ENCODE measurements at regions not wholly inside any gene's neighbourhood (a gene's known extent, or its start where the extent isn't known, plus 50 kb on each side); places are given as distances from the start of the nearest gene placed in this dataset.

GRCh38 chr6:132140189-132140588, 189.0 kb upstream of the CCN2 start:
- TF ChIP-seq CTCF (IDR thresholded peaks at IDR 0.05; ENCODE audit: poor library complexity) (no peak), EZH2 (IDR thresholded peaks at IDR 0.05; ENCODE audit: borderline replicate concordance) (no peak), EZH2phosphoT487 (IDR thresholded peaks at IDR 0.05; ENCODE audit: low read depth, severe bottlenecking, unreplicated experiment) (no peak)
- Histone ChIP-seq H2AFZ (no peak overlapping the region), H4K20me1 (ENCODE audit: insufficient read depth, poor library complexity, severe bottlenecking) (no peaks in the 10 kb centered on the region), H3K9me2 (replicated peaks; ENCODE audit: insufficient read depth) (no peaks in the 10 kb centered on the region), H3K27me3 (no peaks in the 10 kb centered on the region), H3K27ac (no peak overlapping the region), H3K4me3 (no peak overlapping the region), H3K79me2 (no peaks in the 10 kb centered on the region), H3K9me3 (ENCODE audit: low read depth) (no peaks in the 10 kb centered on the region), H3K4me1 (ENCODE audit: insufficient read depth) (no peaks in the 10 kb centered on the region), H3K36me3 (replicated peaks; ENCODE audit: insufficient read depth, low read depth) (no peaks in the 10 kb centered on the region), H3K4me2 (no peak overlapping the region)
- DNase-seq (ENCODE audit: low spot score), result no peak
- WGBS (ENCODE audit: low lambda C conversion rate, missing lambda C conversion rate), result 97% methylated on average over 3 of the region's 3 CpGs

DNA sequence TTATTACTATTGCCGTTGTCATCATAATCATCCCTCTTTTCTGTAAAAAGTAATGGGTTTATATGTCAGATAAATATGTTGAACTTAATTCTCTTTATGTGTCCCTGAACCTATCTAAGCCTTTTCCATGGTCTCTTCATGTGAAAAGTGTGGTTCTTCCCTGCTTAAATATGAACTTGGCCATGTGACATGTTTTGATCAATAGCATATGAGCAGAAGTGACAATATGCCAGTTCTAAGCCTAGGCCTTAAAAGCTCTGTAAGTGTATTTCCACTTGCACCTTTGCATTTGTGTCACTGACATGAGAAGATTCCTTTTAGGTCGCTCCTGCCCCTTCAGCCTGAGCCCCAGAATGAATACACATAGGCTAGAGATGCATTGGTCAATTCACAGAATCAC, 188.4 kb upstream of the CCN2 start:
- Histone ChIP-seq H3K4me1 (ENCODE audit: insufficient read depth) (no peaks in the 10 kb centered on the region), H3K4me3 (no peak overlapping the region), H3K27ac (no peak overlapping the region), H4K20me1 (ENCODE audit: insufficient read depth, poor library complexity, severe bottlenecking) (no peaks in the 10 kb centered on the region), H2AFZ (no peak overlapping the region), H3K79me2 (no peaks in the 10 kb centered on the region), H3K36me3 (replicated peaks; ENCODE audit: insufficient read depth, low read depth) (no peaks in the 10 kb centered on the region), H3K9me3 (ENCODE audit: low read depth) (no peaks in the 10 kb centered on the region), H3K4me2 (no peak overlapping the region), H3K27me3 (no peaks in the 10 kb centered on the region), H3K9me2 (replicated peaks; ENCODE audit: insufficient read depth) (no peaks in the 10 kb centered on the region)
- 79% methylated on average over 2 of the region's 2 CpGs for whole genome bisulfite sequencing (ENCODE audit: low lambda C conversion rate, missing lambda C conversion rate)
- TF ChIP-seq EZH2phosphoT487 (IDR thresholded peaks at IDR 0.05; ENCODE audit: low read depth, severe bottlenecking, unreplicated experiment) (no peak), CTCF (IDR thresholded peaks at IDR 0.05; ENCODE audit: poor library complexity) (no peak), EZH2 (IDR thresholded peaks at IDR 0.05; ENCODE audit: borderline replicate concordance) (no peak)
- DNase-seq (ENCODE audit: low spot score), result no peak

GRCh38 chr6:132136981-132137380, 185.8 kb upstream of the CCN2 start:
- H2AFZ ChIP-seq, result no peak overlapping the region
- H3K9me3 ChIP-seq (ENCODE audit: low read depth), result no peaks in the 10 kb centered on the region
- H4K20me1 ChIP-seq (ENCODE audit: insufficient read depth, poor library complexity, severe bottlenecking), result no peaks in the 10 kb centered on the region
- H3K9me2 ChIP-seq (replicated peaks; ENCODE audit: insufficient read depth), result no peaks in the 10 kb centered on the region
- H3K4me3 ChIP-seq, result no peak overlapping the region
- H3K27me3 ChIP-seq, result no peaks in the 10 kb centered on the region
- H3K27ac ChIP-seq, result no peak overlapping the region
- TF ChIP-seq EZH2phosphoT487 (IDR thresholded peaks at IDR 0.05; ENCODE audit: low read depth, severe bottlenecking, unreplicated experiment), result no peak
- TF ChIP-seq EZH2 (IDR thresholded peaks at IDR 0.05; ENCODE audit: borderline replicate concordance), result no peak
- TF ChIP-seq CTCF (IDR thresholded peaks at IDR 0.05; ENCODE audit: poor library complexity), result no peak
- WGBS (ENCODE audit: low lambda C conversion rate, missing lambda C conversion rate), result 58% methylated on average over 3 of the region's 3 CpGs
- peaks cover 10% of the 10 kb centered on the region for H3K4me1 ChIP-seq (ENCODE audit: insufficient read depth)
- no peaks in the 10 kb centered on the region for H3K79me2 ChIP-seq
- no peaks in the 10 kb centered on the region for H3K36me3 ChIP-seq (replicated peaks; ENCODE audit: insufficient read depth, low read depth)
- H3K4me2 ChIP-seq, result no peak overlapping the region
- no peak for DNase-seq (ENCODE audit: low spot score)

DNA sequence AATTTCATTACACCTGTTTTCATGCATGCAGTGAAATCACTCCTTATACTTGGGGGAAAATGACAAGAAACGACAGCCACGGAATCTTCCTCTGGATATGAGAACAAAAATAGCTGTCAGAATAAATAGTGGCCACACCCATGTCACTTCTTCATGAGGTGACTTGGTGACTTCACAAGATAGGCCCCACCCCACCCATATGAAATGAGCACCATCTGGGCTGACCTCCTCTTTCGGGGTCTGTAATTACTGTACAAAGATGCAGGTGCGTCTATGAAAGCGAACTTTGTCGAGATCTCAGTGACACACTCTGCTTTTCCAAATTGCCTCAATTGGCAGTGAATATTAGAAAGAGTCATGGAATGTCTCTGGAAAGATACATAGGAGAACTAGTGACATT, 184.2 kb upstream of the CCN2 start:
- H3K27ac ChIP-seq, result no peak overlapping the region
- H3K9me3 ChIP-seq (ENCODE audit: low read depth), result no peaks in the 10 kb centered on the region
- WGBS (ENCODE audit: low lambda C conversion rate, missing lambda C conversion rate), result 92% methylated on average over 6 of the region's 6 CpGs
- no peaks in the 10 kb centered on the region for H3K79me2 ChIP-seq
- no peaks in the 10 kb centered on the region for H3K9me2 ChIP-seq (replicated peaks; ENCODE audit: insufficient read depth)
- peaks cover 17% of the 10 kb centered on the region for H3K4me1 ChIP-seq (ENCODE audit: insufficient read depth)
- no peak overlapping the region for H3K4me2 ChIP-seq
- no peak for DNase-seq (ENCODE audit: low spot score)
- no peak for TF ChIP-seq EZH2 (IDR thresholded peaks at IDR 0.05; ENCODE audit: borderline replicate concordance)
- no peak for TF ChIP-seq EZH2phosphoT487 (IDR thresholded peaks at IDR 0.05; ENCODE audit: low read depth, severe bottlenecking, unreplicated experiment)
- no peak for TF ChIP-seq CTCF (IDR thresholded peaks at IDR 0.05; ENCODE audit: poor library complexity)
- no peaks in the 10 kb centered on the region for H3K36me3 ChIP-seq (replicated peaks; ENCODE audit: insufficient read depth, low read depth)
- no peaks in the 10 kb centered on the region for H3K27me3 ChIP-seq
- H4K20me1 ChIP-seq (ENCODE audit: insufficient read depth, poor library complexity, severe bottlenecking), result no peaks in the 10 kb centered on the region
- H2AFZ ChIP-seq, result no peak overlapping the region
- no peak overlapping the region for H3K4me3 ChIP-seq
